Parathyroid adenoma (tissue), 2 donors: ENCODE measurements at regions not wholly inside any gene's neighbourhood (a gene's known extent, or its start where the extent isn't known, plus 50 kb on each side); places are given as distances from the start of the nearest gene placed in this dataset.
"Not testable (repeated sequence)": the region's sequence is repeated elsewhere in the genome, so short reads cannot be mapped to it uniquely, and the experiment has no call there.

ENCODE experiments used
- H2AFZ ChIP-seq: fragments of 300-600 bp; sonication (generic); one replicate; pipeline ENCODE4 v1.7.0; 2017; ENCODE audit warnings: antibody characterized with exemption, mild to moderate bottlenecking
- H3K27ac ChIP-seq: fragments of 300-600 bp; sonication (generic); one replicate; pipeline ENCODE4 v1.7.0; 2017
- H3K27me3 ChIP-seq: fragments of 300-600 bp; sonication (generic); one replicate; pipeline ENCODE4 v1.7.0; 2017; ENCODE audit warnings: low read length; ENCODE audit not compliant: control insufficient read depth, insufficient read depth
- H3K36me3 ChIP-seq: fragments of 300-600 bp; sonication (generic); one replicate; pipeline ENCODE4 v1.7.0; 2017; ENCODE audit warnings: low read length; ENCODE audit not compliant: control insufficient read depth, insufficient read depth
- H3K4me1 ChIP-seq: fragments of 300-600 bp; sonication (generic); one replicate; pipeline ENCODE4 v1.7.0; 2017; ENCODE audit warnings: control low read depth
- H3K4me2 ChIP-seq: fragments of 300-600 bp; sonication (generic); one replicate; pipeline ENCODE4 v1.7.0; 2017; ENCODE audit warnings: low read length
- H3K4me3 ChIP-seq: fragments of 300-600 bp; sonication (generic); one replicate; pipeline ENCODE4 v1.7.0; 2017; ENCODE audit warnings: low read depth, low read length
- H3K79me2 ChIP-seq: fragments of 300-600 bp; sonication (generic); one replicate; pipeline ENCODE4 v1.7.0; 2017; ENCODE audit warnings: control low read depth
- H3K9ac ChIP-seq: fragments of 300-600 bp; sonication (generic); one replicate; pipeline ENCODE4 v1.7.0; 2017; ENCODE audit warnings: mild to moderate bottlenecking
- H3K9me3 ChIP-seq: fragments of 300-600 bp; sonication (generic); one replicate; pipeline ENCODE4 v1.7.0; 2017; ENCODE audit warnings: low read length; ENCODE audit not compliant: control insufficient read depth
- CTCF ChIP-seq: fragments of 300-600 bp; sonication (generic); IDR thresholded peaks from one replicate; pipeline ENCODE4 v1.7.0; 2017; ENCODE audit warnings: antibody characterized with exemption, mild to moderate bottlenecking
- donor health status: primary hyperparathyroidism.

- H3K4me2 ChIP-seq: no peak overlapping the region
- H3K36me3 ChIP-seq: no peaks in the 10 kb centered on the region
Observed at GRCh38 chr12:59396519-59396918, 199.3 kb upstream of the SLC16A7 start.

GRCh38 chr12:59395310-59395709 is 200.5 kb upstream of the SLC16A7 start:
- H2AFZ ChIP-seq, H3K4me3 ChIP-seq, H3K27me3 ChIP-seq, H3K79me2 ChIP-seq, H3K9ac ChIP-seq, H3K4me1 ChIP-seq, H3K4me2 ChIP-seq, H3K27ac ChIP-seq, H3K9me3 ChIP-seq, H3K36me3 ChIP-seq: not testable (repeated sequence)

More at GRCh38 chr12:59396519-59396918, 199.3 kb upstream of the SLC16A7 start:
- no peaks in the 10 kb centered on the region for H3K9me3 ChIP-seq
- TF ChIP-seq CTCF: no peak
- no peaks in the 10 kb centered on the region for H3K4me1 ChIP-seq
- no peak overlapping the region for H3K27ac ChIP-seq
- H3K79me2 ChIP-seq: no peaks in the 10 kb centered on the region
- H3K27me3 ChIP-seq: no peaks in the 10 kb centered on the region
- no peak overlapping the region for H2AFZ ChIP-seq
- no peak overlapping the region for H3K9ac ChIP-seq
- H3K4me3 ChIP-seq: no peak overlapping the region

GRCh38 chr12:59393506-59393905 is 202.3 kb upstream of the SLC16A7 start:
- Histone ChIP-seq H3K4me2 (no peak overlapping the region), H3K9me3 (no peaks in the 10 kb centered on the region), H3K79me2 (no peaks in the 10 kb centered on the region), H3K4me3 (no peak overlapping the region), H3K4me1 (no peaks in the 10 kb centered on the region), H3K36me3 (no peaks in the 10 kb centered on the region), H2AFZ (no peak overlapping the region), H3K27me3 (no peaks in the 10 kb centered on the region), H3K9ac (no peak overlapping the region), H3K27ac (no peak overlapping the region)
- no peak for TF ChIP-seq CTCF

GRCh38 chr12:59389968-59390576 is 205.8 kb upstream of the SLC16A7 start:
- no peaks in the 10 kb centered on the region for H3K4me1 ChIP-seq
- H3K79me2 ChIP-seq: no peaks in the 10 kb centered on the region
- no peak overlapping the region for H2AFZ ChIP-seq
- no peak for TF ChIP-seq CTCF
- H3K4me2 ChIP-seq: no peak overlapping the region
- no peaks in the 10 kb centered on the region for H3K27me3 ChIP-seq
- no peaks in the 10 kb centered on the region for H3K9me3 ChIP-seq
- H3K4me3 ChIP-seq: no peak overlapping the region
- H3K9ac ChIP-seq: no peak overlapping the region
- no peaks in the 10 kb centered on the region for H3K36me3 ChIP-seq
- H3K27ac ChIP-seq: no peak overlapping the region

GRCh38 chr12:59388694-59389093 is 207.1 kb upstream of the SLC16A7 start:
- no peak overlapping the region for H3K9ac ChIP-seq
- TF ChIP-seq CTCF: no peak
- no peaks in the 10 kb centered on the region for H3K9me3 ChIP-seq
- no peak overlapping the region for H2AFZ ChIP-seq
- H3K79me2 ChIP-seq: no peaks in the 10 kb centered on the region
- H3K4me1 ChIP-seq: no peaks in the 10 kb centered on the region
- no peak overlapping the region for H3K4me2 ChIP-seq
- H3K27me3 ChIP-seq: no peaks in the 10 kb centered on the region
- H3K4me3 ChIP-seq: no peak overlapping the region
- no peaks in the 10 kb centered on the region for H3K36me3 ChIP-seq
- H3K27ac ChIP-seq: no peak overlapping the region
